Neural cell (in vitro differentiated cells): ENCODE measurements at regions not wholly inside any gene's neighbourhood (a gene's known extent, or its start where the extent isn't known, plus 50 kb on each side); places are given as distances from the start of the nearest gene placed in this dataset.

ENCODE experiments used
- H2AFZ ChIP-seq: fragments of 200-600, 300-800 bp; sonication (generic), shearing (Covaris generic); 2 replicates; pipeline ENCODE4 v1.6.0; 2014; ENCODE audit warnings: low read depth, mild to moderate bottlenecking, antibody characterized with exemption, low read length, moderate library complexity
- H3F3A ChIP-seq: fragments of 200-600 bp; shearing (Covaris generic); 2 replicates; pipeline ENCODE4 v1.6.1; 2016; ENCODE audit warnings: mild to moderate bottlenecking, moderate library complexity, mixed read lengths, antibody characterized with exemption, low read length; ENCODE audit not compliant: insufficient read depth, poor library complexity, severe bottlenecking
- H3K27ac ChIP-seq: fragments of 200-600, 300-800 bp; sonication (generic), shearing (Covaris generic); 2 replicates; pipeline ENCODE4 v1.5.1; 2014; ENCODE audit warnings: mild to moderate bottlenecking, low read length, moderate library complexity
- H3K27me3 ChIP-seq: fragments of 300-800, 200-600 bp; sonication (generic), shearing (Covaris generic); 2 replicates; pipeline ENCODE4 v1.6.0; 2014; ENCODE audit warnings: mild to moderate bottlenecking, low read depth, low read length, moderate library complexity; ENCODE audit not compliant: insufficient read depth
- H3K36me3 ChIP-seq: fragments of 300-800, 200-600 bp; sonication (generic), shearing (Covaris generic); 2 replicates; pipeline ENCODE4 v1.5.1; 2014; ENCODE audit warnings: mild to moderate bottlenecking, antibody characterized with exemption, low read length, moderate library complexity; ENCODE audit not compliant: insufficient read depth
- H3K4me2 ChIP-seq: fragments of 300-800, 200-600 bp; sonication (generic), shearing (Covaris generic); 2 replicates; pipeline ENCODE4 v1.6.0; 2014; ENCODE audit warnings: mild to moderate bottlenecking, low read length
- H3K4me3 ChIP-seq: fragments of 300-800, 200-600 bp; sonication (generic), shearing (Covaris generic); 2 replicates; pipeline ENCODE4 v1.5.1; 2014; ENCODE audit warnings: mild to moderate bottlenecking, low read length, moderate library complexity
- H3K79me2 ChIP-seq: fragments of 200-600 bp; shearing (Covaris generic); replicated peaks from 2 replicates; pipeline ENCODE4 v1.6.0; 2014; ENCODE audit warnings: mild to moderate bottlenecking, low read length, moderate library complexity; ENCODE audit not compliant: insufficient read depth
- H3K9ac ChIP-seq: fragments of 300-800, 200-600 bp; sonication (generic), shearing (Covaris generic); 2 replicates; pipeline ENCODE4 v1.6.1; 2016; ENCODE audit warnings: mild to moderate bottlenecking, low read length, mixed read lengths
- H3K9me2 ChIP-seq: fragments of 200-600 bp; shearing (Covaris generic); 2 replicates; pipeline ENCODE4 v1.6.1; 2016; ENCODE audit warnings: mild to moderate bottlenecking, low read length, mixed read lengths; ENCODE audit not compliant: insufficient read depth
- H3K9me3 ChIP-seq: fragments of 200-600, 300-800 bp; sonication (generic), shearing (Covaris generic); 2 replicates; pipeline ENCODE4 v1.6.1; 2016; ENCODE audit warnings: mild to moderate bottlenecking, mixed run types, low read length, moderate library complexity, mixed read lengths
- H4K20me1 ChIP-seq: fragments of 200-600 bp; shearing (Covaris generic); 2 replicates; pipeline ENCODE4 v1.6.1; 2016; ENCODE audit warnings: mild to moderate bottlenecking, mixed run types; ENCODE audit not compliant: insufficient read depth
- EP300 ChIP-seq: fragments of 450-650 bp; conservative IDR thresholded peaks from 2 replicates; pipeline ENCODE4 v1.6.1; 2014; ENCODE audit warnings: antibody characterized with exemption, mild to moderate bottlenecking, moderate library complexity; ENCODE audit not compliant: poor library complexity, severe bottlenecking
- EZH2 ChIP-seq: fragments of 200-600, 300-800 bp; shearing (Covaris generic), sonication (generic); IDR thresholded peaks from 2 replicates; pipeline ENCODE4 v1.6.1; 2014; ENCODE audit warnings: antibody characterized with exemption, low read length, borderline replicate concordance, mild to moderate bottlenecking; ENCODE audit not compliant: insufficient read depth, poor library complexity, severe bottlenecking
- MXI1 ChIP-seq: fragments of 450-650 bp; conservative IDR thresholded peaks from 2 replicates; pipeline ENCODE4 v1.6.1; 2014; ENCODE audit warnings: antibody characterized with exemption, mild to moderate bottlenecking; ENCODE audit not compliant: poor library complexity, severe bottlenecking
- POLR2AphosphoS5 ChIP-seq: IDR thresholded peaks from 2 replicates; pipeline ENCODE4 v1.6.1; 2012
- RAD21 ChIP-seq: fragments of 450-650 bp; conservative IDR thresholded peaks from 2 replicates; pipeline ENCODE4 v1.6.1; 2014; ENCODE audit warnings: antibody characterized with exemption, mild to moderate bottlenecking, moderate library complexity
- REST ChIP-seq: IDR thresholded peaks from 2 replicates; pipeline ENCODE4 v1.6.1; 2012; ENCODE audit warnings: borderline replicate concordance
- SMC3 ChIP-seq: fragments of 450-650 bp; conservative IDR thresholded peaks from 2 replicates; pipeline ENCODE4 v1.6.1; 2014; ENCODE audit warnings: antibody characterized with exemption, mild to moderate bottlenecking, moderate library complexity; ENCODE audit not compliant: poor library complexity
- TAF1 ChIP-seq: IDR thresholded peaks from 2 replicates; pipeline ENCODE4 v1.6.1; 2012; ENCODE audit warnings: low read depth
- TF ChIP-seq, protein P1 (sequence below): fragments of 450-650 bp; IDR thresholded peaks from 2 replicates; pipeline ENCODE4 v1.5.1; 2014; ENCODE audit warnings: antibody characterized with exemption, mild to moderate bottlenecking, moderate library complexity; ENCODE audit not compliant: poor library complexity, severe bottlenecking

GRCh38 chr3:176867681-176868663 lies 329.3 kb downstream of the TBL1XR1 start:
- no peak overlapping the region for H3K27ac ChIP-seq
- no peaks in the 10 kb centered on the region for H3K27me3 ChIP-seq
- H3K9ac ChIP-seq, result no peak overlapping the region
- no peak for TF ChIP-seq REST
- no peak for TF ChIP-seq RAD21
- TF ChIP-seq TAF1, result no peak
- no peak overlapping the region for H3K4me3 ChIP-seq
- H3K36me3 ChIP-seq, result no peaks in the 10 kb centered on the region
- no peaks in the 10 kb centered on the region for H4K20me1 ChIP-seq
- H3K4me2 ChIP-seq, result no peak overlapping the region
- H2AFZ ChIP-seq, result no peak overlapping the region
- no peaks in the 10 kb centered on the region for H3K9me2 ChIP-seq
- no peaks in the 10 kb centered on the region for H3K9me3 ChIP-seq
- H3K79me2 ChIP-seq, result no peaks in the 10 kb centered on the region
- no peaks in the 10 kb centered on the region for H3F3A ChIP-seq

GRCh38 chr3:176861137-176861536 lies 336.1 kb downstream of the TBL1XR1 start:
- no peak overlapping the region for H3K9ac ChIP-seq
- no peak for TF ChIP-seq MXI1
- no peak for TF ChIP-seq EZH2
- TF ChIP-seq POLR2AphosphoS5, result no peak
- no peak for TF ChIP-seq EP300
- TF ChIP-seq RAD21, result no peak
- TF ChIP-seq TAF1, result no peak
- TF ChIP-seq SMC3, result no peak
- TF ChIP-seq REST, result no peak
- TF ChIP-seq, protein P1, sequence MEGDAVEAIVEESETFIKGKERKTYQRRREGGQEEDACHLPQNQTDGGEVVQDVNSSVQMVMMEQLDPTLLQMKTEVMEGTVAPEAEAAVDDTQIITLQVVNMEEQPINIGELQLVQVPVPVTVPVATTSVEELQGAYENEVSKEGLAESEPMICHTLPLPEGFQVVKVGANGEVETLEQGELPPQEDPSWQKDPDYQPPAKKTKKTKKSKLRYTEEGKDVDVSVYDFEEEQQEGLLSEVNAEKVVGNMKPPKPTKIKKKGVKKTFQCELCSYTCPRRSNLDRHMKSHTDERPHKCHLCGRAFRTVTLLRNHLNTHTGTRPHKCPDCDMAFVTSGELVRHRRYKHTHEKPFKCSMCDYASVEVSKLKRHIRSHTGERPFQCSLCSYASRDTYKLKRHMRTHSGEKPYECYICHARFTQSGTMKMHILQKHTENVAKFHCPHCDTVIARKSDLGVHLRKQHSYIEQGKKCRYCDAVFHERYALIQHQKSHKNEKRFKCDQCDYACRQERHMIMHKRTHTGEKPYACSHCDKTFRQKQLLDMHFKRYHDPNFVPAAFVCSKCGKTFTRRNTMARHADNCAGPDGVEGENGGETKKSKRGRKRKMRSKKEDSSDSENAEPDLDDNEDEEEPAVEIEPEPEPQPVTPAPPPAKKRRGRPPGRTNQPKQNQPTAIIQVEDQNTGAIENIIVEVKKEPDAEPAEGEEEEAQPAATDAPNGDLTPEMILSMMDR, result no peak
- H3K4me3 ChIP-seq, result no peak overlapping the region
- H2AFZ ChIP-seq, result no peak overlapping the region
- H3K9me3 ChIP-seq, result no peaks in the 10 kb centered on the region
- no peaks in the 10 kb centered on the region for H3F3A ChIP-seq
- no peaks in the 10 kb centered on the region for H3K36me3 ChIP-seq
- no peaks in the 10 kb centered on the region for H3K79me2 ChIP-seq
- no peak overlapping the region for H3K27ac ChIP-seq
- H3K9me2 ChIP-seq, result no peaks in the 10 kb centered on the region
- H3K27me3 ChIP-seq, result no peaks in the 10 kb centered on the region
- H3K4me2 ChIP-seq, result no peak overlapping the region
- H4K20me1 ChIP-seq, result no peaks in the 10 kb centered on the region
